PFSK-1 (cell line): ENCODE measurements at regions not wholly inside any gene's neighbourhood (a gene's known extent, or its start where the extent isn't known, plus 50 kb on each side); places are given as distances from the start of the nearest gene placed in this dataset.

Experiments
- FOXP2 ChIP-seq: optimal IDR thresholded peaks from 2 replicates; pipeline ENCODE3; 2011; ENCODE audit warnings: borderline replicate concordance, control low read depth, inconsistent platforms; ENCODE audit not compliant: insufficient read depth; ENCODE audit errors: extremely low read length, extremely low read depth
- POLR2AphosphoS5 ChIP-seq: IDR thresholded peaks from 2 replicates; pipeline ENCODE4 v1.6.1; 2012; ENCODE audit warnings: low read depth, mild to moderate bottlenecking, control low read depth, low read length, moderate library complexity
- SIN3A ChIP-seq: IDR thresholded peaks from 2 replicates; pipeline ENCODE4 v1.6.1; 2012; ENCODE audit warnings: mild to moderate bottlenecking, low read length, moderate library complexity, borderline replicate concordance; ENCODE audit not compliant: insufficient read depth
- TAF1 ChIP-seq: IDR thresholded peaks from 2 replicates; pipeline ENCODE4 v1.6.1; 2012; ENCODE audit warnings: low read length, control low read depth, borderline replicate concordance; ENCODE audit not compliant: insufficient read depth
- TF ChIP-seq, protein P1 (sequence below), 2 experiments: IDR thresholded peaks; 2 replicates each; pipeline versions ENCODE4 v1.6.1 to v1.8.0; 2011 to 2012; ENCODE audit warnings: low read depth in 2 of 2, low read length in 2 of 2, control low read depth in 1 of 2, inconsistent platforms in 1 of 2, mild to moderate bottlenecking in 1 of 2, moderate library complexity in 1 of 2; ENCODE audit not compliant: insufficient read depth in 1 of 2

DNA sequence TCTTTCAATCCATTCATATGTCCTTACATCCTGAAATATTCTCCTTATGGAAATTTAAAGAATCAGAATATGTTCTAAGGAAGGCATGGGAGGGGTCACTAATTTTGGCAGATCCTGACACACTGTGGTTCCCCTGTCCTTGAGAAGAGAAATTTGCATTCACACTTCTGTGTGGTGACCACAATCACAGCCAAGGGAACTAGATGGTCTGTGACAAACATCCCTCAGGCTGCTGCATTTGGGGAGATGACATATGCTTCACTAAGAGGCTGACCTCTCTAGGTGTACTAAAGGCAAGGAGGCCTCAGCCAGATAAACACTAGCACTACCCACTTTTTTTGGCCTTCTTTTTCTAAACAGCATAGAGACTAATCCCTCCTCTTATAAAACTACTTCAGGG lies 129.6 kb downstream of the MREG start:
- TF ChIP-seq TAF1 (no peak), SIN3A (no peak), POLR2AphosphoS5 (no peak), FOXP2 (no peak)
- TF ChIP-seq, protein P1, sequence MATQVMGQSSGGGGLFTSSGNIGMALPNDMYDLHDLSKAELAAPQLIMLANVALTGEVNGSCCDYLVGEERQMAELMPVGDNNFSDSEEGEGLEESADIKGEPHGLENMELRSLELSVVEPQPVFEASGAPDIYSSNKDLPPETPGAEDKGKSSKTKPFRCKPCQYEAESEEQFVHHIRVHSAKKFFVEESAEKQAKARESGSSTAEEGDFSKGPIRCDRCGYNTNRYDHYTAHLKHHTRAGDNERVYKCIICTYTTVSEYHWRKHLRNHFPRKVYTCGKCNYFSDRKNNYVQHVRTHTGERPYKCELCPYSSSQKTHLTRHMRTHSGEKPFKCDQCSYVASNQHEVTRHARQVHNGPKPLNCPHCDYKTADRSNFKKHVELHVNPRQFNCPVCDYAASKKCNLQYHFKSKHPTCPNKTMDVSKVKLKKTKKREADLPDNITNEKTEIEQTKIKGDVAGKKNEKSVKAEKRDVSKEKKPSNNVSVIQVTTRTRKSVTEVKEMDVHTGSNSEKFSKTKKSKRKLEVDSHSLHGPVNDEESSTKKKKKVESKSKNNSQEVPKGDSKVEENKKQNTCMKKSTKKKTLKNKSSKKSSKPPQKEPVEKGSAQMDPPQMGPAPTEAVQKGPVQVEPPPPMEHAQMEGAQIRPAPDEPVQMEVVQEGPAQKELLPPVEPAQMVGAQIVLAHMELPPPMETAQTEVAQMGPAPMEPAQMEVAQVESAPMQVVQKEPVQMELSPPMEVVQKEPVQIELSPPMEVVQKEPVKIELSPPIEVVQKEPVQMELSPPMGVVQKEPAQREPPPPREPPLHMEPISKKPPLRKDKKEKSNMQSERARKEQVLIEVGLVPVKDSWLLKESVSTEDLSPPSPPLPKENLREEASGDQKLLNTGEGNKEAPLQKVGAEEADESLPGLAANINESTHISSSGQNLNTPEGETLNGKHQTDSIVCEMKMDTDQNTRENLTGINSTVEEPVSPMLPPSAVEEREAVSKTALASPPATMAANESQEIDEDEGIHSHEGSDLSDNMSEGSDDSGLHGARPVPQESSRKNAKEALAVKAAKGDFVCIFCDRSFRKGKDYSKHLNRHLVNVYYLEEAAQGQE (IDR thresholded peaks at IDR 0.05; ENCODE audit: insufficient read depth in 1 of 2, low read depth in 2 of 2, low read length in 2 of 2) = no peak

GRCh38 chr2:215882689-215883088 lies 130.7 kb downstream of the MREG start:
- TF ChIP-seq FOXP2 (no peak), SIN3A (no peak), TAF1 (no peak), POLR2AphosphoS5 (no peak)
- TF ChIP-seq, protein P1 (IDR thresholded peaks at IDR 0.05; ENCODE audit: insufficient read depth in 1 of 2, low read depth in 2 of 2, low read length in 2 of 2) = no peak

GRCh38 chr2:215881582-215881981 lies 131.8 kb downstream of the MREG start:
- TF ChIP-seq TAF1 = no peak
- no peak for TF ChIP-seq FOXP2

DNA sequence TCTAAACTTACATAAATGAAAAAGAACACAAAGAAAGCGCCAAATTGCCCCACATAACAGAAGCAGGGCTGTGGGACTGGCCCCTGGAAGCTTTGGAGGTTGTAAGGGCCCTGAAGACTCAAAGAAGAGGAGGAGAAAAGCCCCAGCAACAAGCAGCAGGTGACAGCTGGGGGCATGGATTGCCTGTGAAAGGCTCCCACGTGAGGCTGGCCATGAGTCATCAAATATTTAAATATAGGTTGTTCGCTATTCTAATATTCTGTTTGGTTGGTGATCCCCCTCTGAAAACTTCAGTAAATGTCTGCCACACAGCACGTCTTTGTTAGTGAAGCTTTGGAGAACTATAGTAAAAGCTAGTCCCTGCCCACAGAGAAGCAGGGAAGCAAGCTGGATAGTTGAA lies 132.4 kb downstream of the MREG start:
- TF ChIP-seq FOXP2 (no peak), SIN3A (no peak), TAF1 (no peak), POLR2AphosphoS5 (no peak)
- TF ChIP-seq, protein P1 (IDR thresholded peaks at IDR 0.05; ENCODE audit: insufficient read depth in 1 of 2, low read depth in 2 of 2, low read length in 2 of 2) = no peak

DNA sequence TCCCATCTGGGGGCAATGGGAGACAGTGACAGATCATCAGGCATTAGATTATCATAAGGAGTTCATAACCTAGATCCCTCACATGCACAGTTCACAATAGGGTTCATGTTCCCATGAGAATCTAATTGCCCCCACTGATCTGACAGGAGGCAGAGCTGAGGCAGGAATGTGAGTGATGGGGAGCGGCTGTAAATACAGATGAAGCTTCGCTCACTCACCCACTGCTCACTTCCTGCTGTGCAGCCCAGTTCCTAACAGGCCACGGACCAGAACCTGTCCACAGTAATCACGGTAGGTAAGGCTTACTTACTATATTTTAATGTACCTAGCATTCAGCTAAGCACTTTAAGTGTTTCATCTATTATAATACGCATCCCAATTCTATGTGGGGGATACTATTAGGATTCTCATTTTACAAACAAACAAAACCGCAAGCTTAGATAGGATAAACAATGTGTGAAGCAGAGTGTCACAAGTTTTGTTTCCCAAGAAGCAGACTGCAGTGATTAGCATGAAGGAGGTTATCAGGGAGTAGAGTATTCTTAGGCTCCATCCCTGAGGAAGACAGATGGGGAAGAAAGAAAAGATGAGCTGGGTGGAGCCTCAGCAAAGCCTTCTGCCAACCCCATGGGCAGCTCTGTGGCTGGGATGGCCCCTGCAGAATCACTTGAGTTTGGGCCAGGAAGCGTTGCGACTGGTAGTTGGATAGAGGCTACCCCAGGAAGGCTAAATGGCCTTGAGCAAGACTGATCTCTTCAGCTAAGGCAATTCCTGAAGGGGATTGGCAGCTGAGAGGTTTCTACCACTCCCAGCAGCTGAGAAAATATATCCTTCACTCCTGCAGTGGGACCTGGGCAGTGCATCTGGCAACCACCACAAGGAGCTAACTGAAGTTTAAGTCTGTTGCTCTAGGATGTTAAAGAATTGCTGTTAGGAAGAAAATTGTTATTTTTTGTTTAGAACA lies 133.1 kb downstream of the MREG start:
- no peak for TF ChIP-seq FOXP2
- TF ChIP-seq, protein P1 (IDR thresholded peaks at IDR 0.05; ENCODE audit: insufficient read depth in 1 of 2, low read depth in 2 of 2, low read length in 2 of 2) = no peak
- TF ChIP-seq POLR2AphosphoS5 = no peak
- TF ChIP-seq SIN3A = no peak
- TF ChIP-seq TAF1 = no peak
